Right lobe of liver (tissue), 6 donors: ENCODE measurements at regions not wholly inside any gene's neighbourhood (a gene's known extent, or its start where the extent isn't known, plus 50 kb on each side); places are given as distances from the start of the nearest gene placed in this dataset.
A peak's percentile ranks its signal among the peaks of the same experiment; 100 is the strongest.
"Not testable (repeated sequence)": the region's sequence is repeated elsewhere in the genome, so short reads cannot be mapped to it uniquely, and the experiment has no call there.

Experiments
- ATAC-seq, 4 donors: fragments of 200-7000 bp; cut with Tn5 transposase; one replicate each; pipeline ENCODE4 v1.9.1; 2020; ENCODE audit warnings: mild to moderate bottlenecking in 4 of 4, moderate library complexity in 4 of 4
- DNase-seq, 3 donors: peaks; one replicate each; pipeline ENCODE4 v3.0.0-alpha.2; 2020
- H3K27ac ChIP-seq, 3 donors: fragments of 200-600 bp; one replicate each; pipeline ENCODE4 v1.8.0; 2022
- H3K27me3 ChIP-seq, 2 donors: fragments of 200-600 bp; one replicate each; pipeline ENCODE4 v1.8.0; 2022
- H3K36me3 ChIP-seq, 4 donors: fragments of 200-600 bp; sonication (generic) in 1 of 4; one replicate each; pipeline versions ENCODE4 v1.5.1 to v1.8.0; 2017 to 2022; ENCODE audit warnings: control low read depth in 1 of 4
- H3K4me1 ChIP-seq, 4 donors: fragments of 200-600 bp; sonication (generic) in 1 of 4; one replicate each; pipeline versions ENCODE4 v1.5.1 to v1.8.0; 2017 to 2022; ENCODE audit warnings: control low read depth in 1 of 4
- H3K4me3 ChIP-seq, 3 donors: fragments of 200-600 bp; one replicate each; pipeline ENCODE4 v1.8.0; 2022
- H3K9me3 ChIP-seq, 4 donors: fragments of 200-600 bp; sonication (generic) in 1 of 4; one replicate each; pipeline versions ENCODE4 v1.5.1 to v1.8.0; 2017 to 2022; ENCODE audit warnings: control low read depth in 1 of 4
- POLR2A ChIP-seq: fragments of 450-650 bp; IDR thresholded peaks from one replicate; pipeline ENCODE4 v1.6.1; 2017; ENCODE audit warnings: antibody characterized with exemption, mild to moderate bottlenecking
- WGBS: methylation state at CpG from one replicate; pipeline ENCODE4 v1.1.6; 2018; ENCODE audit warnings: low coverage, low lambda C conversion rate; ENCODE audit not compliant: insufficient coverage; ENCODE audit errors: missing lambda C conversion rate; 5-methylcytosine and 5-hydroxymethylcytosine counted together
- intact Hi-C, 2 donors: fragments of 100-400 bp; cut with DNase I; formaldehyde crosslinking; loops; one replicate each; pipeline versions ENCODE4 v1.11.2 to v1.14.1; 2022
- TF ChIP-seq, protein P1 (sequence below), 4 donors: fragments of 200-600 bp in 3 of 4; fragments of 450-650 bp in 1 of 4; IDR thresholded peaks; one replicate each; pipeline versions ENCODE4 v1.5.1 to v1.8.0; 2016 to 2022; ENCODE audit warnings: antibody characterized with exemption in 4 of 4, mild to moderate bottlenecking in 2 of 4
- donor health status: DM: no; HTN: yes; CAD: no.
- donor health status: DM: no; HTN: no; CAD: no.
- donor health status: DM: no; HTN: no; CAD: no.
- donor health status: DM: no; HTN: yes; CAD: no.
- donor health status: DM: no; HTN: yes; CAD: no.

DNA sequence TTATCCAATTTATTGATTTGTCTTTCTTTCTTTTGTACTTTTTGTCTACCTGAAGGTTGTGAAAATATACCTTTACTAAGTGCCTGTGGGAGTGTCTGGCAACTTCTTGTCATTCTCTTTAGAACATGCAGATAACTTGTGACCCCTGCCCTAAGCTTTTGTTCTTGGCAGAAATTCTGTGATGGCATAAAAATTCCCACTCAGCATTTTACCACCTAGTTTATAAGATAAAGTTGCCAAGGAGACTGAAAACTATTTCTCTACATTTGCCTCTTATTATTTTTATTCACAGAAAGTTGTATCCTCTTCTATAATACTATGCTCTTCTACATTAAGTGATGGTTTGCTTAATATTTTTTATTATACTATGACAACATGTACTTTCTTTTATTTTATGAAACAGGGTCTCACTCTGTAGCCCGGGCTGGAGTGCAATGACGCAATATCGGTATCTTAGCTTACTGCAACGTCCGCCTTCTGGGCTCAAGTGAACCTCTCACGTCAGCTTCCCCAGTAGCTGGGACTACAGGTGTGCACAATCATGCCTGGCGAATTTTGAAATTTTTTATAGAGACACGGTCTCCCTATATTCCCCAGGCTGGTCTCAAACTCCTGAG is 683.5 kb downstream of the ANKRD7 start:
- no peaks in the 10 kb centered on the region for H3K36me3 ChIP-seq
- no peak overlapping the region for H3K27ac ChIP-seq
- no peak for TF ChIP-seq POLR2A
- TF ChIP-seq, protein P1, sequence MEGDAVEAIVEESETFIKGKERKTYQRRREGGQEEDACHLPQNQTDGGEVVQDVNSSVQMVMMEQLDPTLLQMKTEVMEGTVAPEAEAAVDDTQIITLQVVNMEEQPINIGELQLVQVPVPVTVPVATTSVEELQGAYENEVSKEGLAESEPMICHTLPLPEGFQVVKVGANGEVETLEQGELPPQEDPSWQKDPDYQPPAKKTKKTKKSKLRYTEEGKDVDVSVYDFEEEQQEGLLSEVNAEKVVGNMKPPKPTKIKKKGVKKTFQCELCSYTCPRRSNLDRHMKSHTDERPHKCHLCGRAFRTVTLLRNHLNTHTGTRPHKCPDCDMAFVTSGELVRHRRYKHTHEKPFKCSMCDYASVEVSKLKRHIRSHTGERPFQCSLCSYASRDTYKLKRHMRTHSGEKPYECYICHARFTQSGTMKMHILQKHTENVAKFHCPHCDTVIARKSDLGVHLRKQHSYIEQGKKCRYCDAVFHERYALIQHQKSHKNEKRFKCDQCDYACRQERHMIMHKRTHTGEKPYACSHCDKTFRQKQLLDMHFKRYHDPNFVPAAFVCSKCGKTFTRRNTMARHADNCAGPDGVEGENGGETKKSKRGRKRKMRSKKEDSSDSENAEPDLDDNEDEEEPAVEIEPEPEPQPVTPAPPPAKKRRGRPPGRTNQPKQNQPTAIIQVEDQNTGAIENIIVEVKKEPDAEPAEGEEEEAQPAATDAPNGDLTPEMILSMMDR (IDR thresholded peaks at IDR 0.05), result no peak
- no peaks in the 10 kb centered on the region for H3K9me3 ChIP-seq
- no peaks in the 10 kb centered on the region for H3K4me1 ChIP-seq
- intact Hi-C loops, result no loop called here
- DNase-seq (no peak), ATAC-seq (no peak)
- WGBS, result 72% methylated on average over 8 of the region's 8 CpGs
- no peak overlapping the region for H3K4me3 ChIP-seq
- H3K27me3 ChIP-seq, result no peaks in the 10 kb centered on the region

DNA sequence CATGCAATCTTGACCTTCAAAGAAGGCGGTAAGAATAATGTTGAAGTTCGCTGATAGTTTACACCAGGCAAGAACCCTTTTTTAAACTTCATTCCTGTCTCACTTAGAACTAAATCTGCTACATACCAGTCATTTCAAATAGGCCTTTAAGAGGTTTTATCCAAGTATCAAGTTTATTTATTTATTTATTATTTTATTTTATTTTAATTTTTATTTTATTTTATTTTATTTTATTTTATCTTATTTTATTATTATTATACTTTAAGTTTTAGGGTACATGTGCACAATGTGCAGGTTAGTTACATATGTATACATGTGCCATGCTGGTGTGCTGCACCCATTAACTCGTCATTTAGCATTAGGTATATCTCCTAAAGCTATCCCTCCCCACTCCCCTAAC is 691.6 kb downstream of the ANKRD7 start:
- WGBS, result 74% methylated on average over 3 of the region's 3 CpGs
- intact Hi-C loops, H3K4me3 ChIP-seq, H3K27ac ChIP-seq, H3K36me3 ChIP-seq, ATAC-seq, H3K4me1 ChIP-seq, H3K9me3 ChIP-seq, DNase-seq, H3K27me3 ChIP-seq: not testable (repeated sequence)

DNA sequence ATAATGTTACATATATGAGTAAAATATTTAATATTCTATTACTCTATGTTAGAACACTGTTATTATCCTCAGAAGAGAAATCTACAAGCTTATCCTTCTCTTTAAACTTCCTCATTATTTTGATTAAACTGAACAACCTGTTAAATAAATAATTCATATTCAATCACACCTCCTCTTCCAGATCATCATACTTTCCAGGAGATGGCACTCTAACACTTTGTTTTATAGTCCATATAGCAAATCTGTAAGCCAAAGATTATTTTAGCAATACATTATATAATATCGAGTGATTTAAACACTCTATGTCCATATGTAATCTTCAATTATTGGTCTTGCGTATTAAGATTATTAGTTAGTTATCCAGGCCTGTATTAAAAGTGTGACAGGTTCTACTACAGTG is 694.1 kb downstream of the ANKRD7 start:
- peak in 3 of 4 donors; percentile 45 to 48 (median 46) for ATAC-seq
- intact Hi-C loops, result no loop called here
- Histone ChIP-seq H3K4me3 (no peak overlapping the region), H3K9me3 (no peaks in the 10 kb centered on the region), H3K4me1 (no peaks in the 10 kb centered on the region), H3K27me3 (peaks cover 0 to 4% of the 10 kb centered on the region in 2 donors), H3K36me3 (no peaks in the 10 kb centered on the region), H3K27ac (no peak overlapping the region)
- TF ChIP-seq, protein P1 (IDR thresholded peaks at IDR 0.05), result peak; percentile 31 to 60 (median 39)
- TF ChIP-seq POLR2A, result no peak
- DNase-seq, result no peak
- WGBS, result 30% methylated on average over 2 of the region's 2 CpGs

DNA sequence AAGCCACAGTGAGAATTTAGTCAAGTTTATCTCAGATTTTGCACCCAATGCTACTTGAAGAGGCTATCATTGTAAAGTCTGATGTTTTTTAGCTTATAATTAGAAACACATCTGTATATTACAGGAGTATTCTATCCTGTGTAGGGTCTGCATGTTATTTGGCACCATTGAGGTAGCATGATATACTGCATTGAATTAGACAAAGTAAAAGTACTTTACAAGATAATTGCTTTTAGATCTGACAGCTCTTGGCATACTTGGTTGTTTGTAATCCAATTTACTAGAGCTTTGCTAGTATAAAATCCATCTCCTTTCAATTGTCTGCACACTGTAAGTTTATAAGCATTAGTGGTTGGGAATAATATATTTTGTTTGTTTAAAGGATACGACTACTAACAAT is 714.3 kb downstream of the ANKRD7 start:
- Histone ChIP-seq H3K36me3 (no peaks in the 10 kb centered on the region), H3K9me3 (no peaks in the 10 kb centered on the region), H3K4me1 (no peaks in the 10 kb centered on the region), H3K4me3 (no peak overlapping the region), H3K27ac (no peak overlapping the region), H3K27me3 (no peaks in the 10 kb centered on the region)
- intact Hi-C loops, result no loop called here
- DNase-seq (no peak), ATAC-seq (no peak)
- WGBS, result 25% methylated on average over 1 of the region's 1 CpG
- TF ChIP-seq, protein P1 (IDR thresholded peaks at IDR 0.05), result no peak
- TF ChIP-seq POLR2A, result no peak

DNA sequence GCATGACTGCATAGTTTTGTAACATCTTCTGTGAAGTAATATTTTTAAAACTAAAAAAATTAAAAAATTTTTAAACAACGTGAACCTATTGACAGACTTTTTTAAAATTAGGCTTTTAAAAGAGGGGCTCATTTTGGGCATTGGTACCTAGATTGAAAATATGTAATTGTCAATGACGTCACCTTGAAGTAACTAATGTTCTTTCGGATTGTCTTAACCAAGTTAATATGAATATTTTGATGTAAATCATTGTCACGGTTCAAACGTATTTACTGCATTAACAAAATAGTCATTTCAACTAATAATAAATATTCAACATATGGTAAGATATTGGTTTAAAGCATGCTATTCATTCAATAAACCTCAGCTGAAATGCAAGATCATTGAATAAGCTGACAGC is 719.8 kb downstream of the ANKRD7 start:
- 48% methylated on average over 5 of the region's 5 CpGs for WGBS
- Histone ChIP-seq H3K27me3 (no peaks in the 10 kb centered on the region), H3K27ac (no peak overlapping the region), H3K36me3 (no peaks in the 10 kb centered on the region), H3K4me3 (no peak overlapping the region), H3K9me3 (no peaks in the 10 kb centered on the region), H3K4me1 (no peaks in the 10 kb centered on the region)
- intact Hi-C loops, result no loop called here
- DNase-seq (no peak), ATAC-seq (no peak)
- TF ChIP-seq, protein P1 (IDR thresholded peaks at IDR 0.05), result no peak
- no peak for TF ChIP-seq POLR2A
